GM23248 (cell line): ENCODE measurements at regions not wholly inside any gene's neighbourhood (a gene's known extent, or its start where the extent isn't known, plus 50 kb on each side); places are given as distances from the start of the nearest gene placed in this dataset.

Experiments used
- EZH2 ChIP-seq: fragments of 200-600 bp; sonication (generic); IDR thresholded peaks from 2 replicates; pipeline ENCODE4 v1.6.1; 2018; ENCODE audit warnings: antibody characterized with exemption, mild to moderate bottlenecking; ENCODE audit not compliant: insufficient read depth, poor library complexity, severe bottlenecking
- EZH2phosphoT487 ChIP-seq: fragments of 200-600 bp; sonication (generic); IDR thresholded peaks from 2 replicates; pipeline ENCODE4 v1.6.1; 2018; ENCODE audit warnings: antibody characterized with exemption, moderate library complexity, mild to moderate bottlenecking, low read depth; ENCODE audit not compliant: insufficient read depth

DNA sequence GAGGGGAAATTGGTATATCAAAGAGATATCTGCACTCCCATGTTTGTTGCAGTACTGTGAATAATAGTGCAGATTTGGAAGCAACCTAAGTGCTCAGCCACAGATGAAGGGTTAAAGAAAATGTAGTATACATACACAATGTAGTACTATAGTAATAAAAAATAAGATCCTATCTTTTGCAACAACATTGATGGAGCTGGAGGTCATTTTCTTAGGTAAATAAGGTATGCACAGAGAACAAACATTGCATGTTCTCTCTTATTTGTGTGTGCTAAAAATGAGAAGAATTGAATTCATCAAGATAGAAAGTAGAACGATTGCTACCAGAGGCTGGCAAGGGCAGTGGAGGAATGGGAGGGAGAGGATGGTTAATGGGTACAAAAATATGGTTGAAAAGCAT is 117.9 kb upstream of the TRAM1L1 start:
- TF ChIP-seq EZH2phosphoT487 (no peak), EZH2 (no peak)
